Calu3 (cell line): ENCODE measurements at regions not wholly inside any gene's neighbourhood (a gene's known extent, or its start where the extent isn't known, plus 50 kb on each side); places are given as distances from the start of the nearest gene placed in this dataset.

Experiments
- BruUV-seq: library from RNA; stranded (reverse); fragments of 400-500 nt; replicated peaks from 2 replicates; lab custom pipeline; 2021; lab: Mats Ljungman, UMichigan
- CTCF ChIA-PET: fragments of 300-600 bp; sonication (Branson Sonifier 250); formaldehyde crosslinking; loops from one replicate; lab custom pipeline; 2022; ENCODE audit warnings: antibody characterized with exemption; lab: Charles Lee
- DNase-seq: peaks from one replicate; pipeline ENCODE4 v3.0.0; 2022
- H3K27ac Mint-ChIP-seq: one replicate; pipeline ENCODE4 v1.8.0; 2022; ENCODE audit warnings: mixed read lengths; ENCODE audit not compliant: unreplicated experiment
- H3K27me3 Mint-ChIP-seq: one replicate; pipeline ENCODE4 v1.8.0; 2022; ENCODE audit warnings: mixed read lengths; ENCODE audit not compliant: unreplicated experiment
- H3K36me3 Mint-ChIP-seq: one replicate; pipeline ENCODE4 v1.8.0; 2022; ENCODE audit warnings: mild to moderate bottlenecking, moderate library complexity, mixed read lengths; ENCODE audit not compliant: insufficient read depth, unreplicated experiment
- H3K4me1 Mint-ChIP-seq: one replicate; pipeline ENCODE4 v1.8.0; 2022; ENCODE audit warnings: mild to moderate bottlenecking, low read depth, mixed read lengths; ENCODE audit not compliant: unreplicated experiment
- H3K4me3 Mint-ChIP-seq: one replicate; pipeline ENCODE4 v1.8.0; 2022; ENCODE audit warnings: mild to moderate bottlenecking, low read depth, moderate library complexity, mixed read lengths; ENCODE audit not compliant: unreplicated experiment
- H3K9me3 Mint-ChIP-seq: one replicate; pipeline ENCODE4 v1.8.0; 2022; ENCODE audit warnings: low read depth, mixed read lengths; ENCODE audit not compliant: unreplicated experiment
- CTCF ChIP-seq: fragments of 200-600 bp; IDR thresholded peaks from one replicate; pipeline ENCODE4 v1.8.0; 2022; ENCODE audit warnings: antibody characterized with exemption; ENCODE audit not compliant: unreplicated experiment
- intact Hi-C: fragments of 100-400 bp; cut with micrococcal nuclease; formaldehyde crosslinking; loops from one replicate; pipeline ENCODE4 v1.10.0; 2022; ENCODE audit not compliant: unreplicated experiment

GRCh38 chr11:80816966-80817365 lies 1376.1 kb upstream of the TENM4 start:
- CTCF ChIA-PET = no interaction called here
- no peak overlapping the region for H3K27ac Mint-ChIP-seq
- H3K4me1 Mint-ChIP-seq = peaks cover 13% of the 10 kb centered on the region
- H3K36me3 Mint-ChIP-seq = no peaks in the 10 kb centered on the region
- H3K27me3 Mint-ChIP-seq = no peaks in the 10 kb centered on the region
- intact Hi-C loops = no loop called here
- no TSS peak for BruUV-seq
- no peaks in the 10 kb centered on the region for H3K9me3 Mint-ChIP-seq
- H3K4me3 Mint-ChIP-seq = no peak overlapping the region
- DNase-seq = no peak
- TF ChIP-seq CTCF = no peak

- Mint-ChIP-seq H3K27me3 (no peaks in the 10 kb centered on the region), H3K4me3 (no peak overlapping the region), H3K36me3 (no peaks in the 10 kb centered on the region), H3K4me1 (peaks cover 13% of the 10 kb centered on the region), H3K27ac (peak overlapping the region; percentile 39), H3K9me3 (no peaks in the 10 kb centered on the region)
- BruUV-seq = no TSS peak
- DNase-seq = no peak
- TF ChIP-seq CTCF = no peak
- CTCF ChIA-PET = no interaction called here
- intact Hi-C loops = no loop called here
These were observed 1375.6 kb upstream of the TENM4 start for GRCh38 chr11:80816454-80816847.

GRCh38 chr11:80815752-80816453 lies 1375.1 kb upstream of the TENM4 start:
- CTCF ChIA-PET = no interaction called here
- no peak for TF ChIP-seq CTCF
- intact Hi-C loops = no loop called here

GRCh38 chr11:80814813-80815212 lies 1374.0 kb upstream of the TENM4 start:
- H3K4me1 Mint-ChIP-seq = peaks cover 13% of the 10 kb centered on the region
- CTCF ChIA-PET = interaction anchor here (0.7 kb wide), 1 partner anchor 32 kb away, joined by 5 read pairs; no protein-coding TSS in a partner anchor
- no peaks in the 10 kb centered on the region for H3K36me3 Mint-ChIP-seq
- intact Hi-C loops = no loop called here
- no TSS peak for BruUV-seq
- no peak overlapping the region for H3K27ac Mint-ChIP-seq
- H3K27me3 Mint-ChIP-seq = no peaks in the 10 kb centered on the region
- no peaks in the 10 kb centered on the region for H3K9me3 Mint-ChIP-seq
- H3K4me3 Mint-ChIP-seq = no peak overlapping the region
- no peak for DNase-seq
- TF ChIP-seq CTCF = no peak

More at GRCh38 chr11:80815752-80816453, 1375.1 kb upstream of the TENM4 start:
- Mint-ChIP-seq H3K4me3 (no peak overlapping the region), H3K27me3 (no peaks in the 10 kb centered on the region), H3K9me3 (no peaks in the 10 kb centered on the region), H3K4me1 (peaks cover 13% of the 10 kb centered on the region), H3K36me3 (no peaks in the 10 kb centered on the region), H3K27ac (peak overlapping the region; percentile 39)
- no TSS peak for BruUV-seq
- no peak for DNase-seq
